ENCODE measurements at regions not wholly inside any gene's neighbourhood (a gene's known extent, or its start where the extent isn't known, plus 50 kb on each side); places are given as distances from the start of the nearest gene placed in this dataset.
"Not testable (repeated sequence)": the region's sequence is repeated elsewhere in the genome, so short reads cannot be mapped to it uniquely, and the experiment has no call there.

GRCh38 chr12:54799966-54800365 is 54.4 kb upstream of the MUCL1 start:
- H4K20me1 ChIP-seq (replicated peaks in 1 of 2; ENCODE audit: control insufficient read depth in 1 of 2, insufficient read depth in 2 of 2, low read length in 2 of 2); H3K9ac ChIP-seq (replicated peaks in 1 of 4; ENCODE audit: extremely low read depth in 1 of 4, low read depth in 3 of 4, low read length in 3 of 4); H3K4me1 ChIP-seq (replicated peaks in 1 of 4; ENCODE audit: control insufficient read depth in 3 of 4, insufficient read depth in 4 of 4, low read length in 3 of 4); H3K18ac ChIP-seq (ENCODE audit: extremely low read depth, low read length); H3K4me3 ChIP-seq (ENCODE audit: extremely low read depth in 1 of 4, insufficient read depth in 2 of 4, low read depth in 3 of 4, low read length in 4 of 4); H3K4ac ChIP-seq (replicated peaks; ENCODE audit: insufficient read length, low read depth, low read length); H3K56ac ChIP-seq (replicated peaks; ENCODE audit: insufficient read length, low read depth, low read length); H2BK120ac ChIP-seq (replicated peaks; ENCODE audit: low read depth, low read length); H3K23ac ChIP-seq (ENCODE audit: insufficient read length); H2BK12ac ChIP-seq (ENCODE audit: low read depth, low read length); H3K27ac ChIP-seq (ENCODE audit: low read depth, low read length); CTCF ChIA-PET (ENCODE audit: partially characterized antibody); H3K27me3 ChIP-seq (replicated peaks in 1 of 4; ENCODE audit: control insufficient read depth in 3 of 4, extremely low read depth in 1 of 4, insufficient read depth in 3 of 4, low read length in 3 of 4); H4K91ac ChIP-seq (replicated peaks; ENCODE audit: insufficient read length, low read length); H3K4me2 ChIP-seq (ENCODE audit: insufficient read depth in 1 of 2, low read depth in 2 of 2, low read length in 2 of 2); H2AK5ac ChIP-seq (ENCODE audit: low read depth, low read length); H3K23me2 ChIP-seq (ENCODE audit: low read depth, low read length); FAIRE-seq; H4K8ac ChIP-seq (ENCODE audit: extremely low read depth, insufficient read depth, low read length); H3K79me2 ChIP-seq (ENCODE audit: control insufficient read depth in 1 of 2, insufficient read depth in 2 of 2, low read length in 2 of 2); H2AFZ ChIP-seq (ENCODE audit: low read length); H2BK5ac ChIP-seq (ENCODE audit: low read depth, low read length); POLR2A ChIA-PET (ENCODE audit: partially characterized antibody); H3K14ac ChIP-seq (ENCODE audit: insufficient read length); H4K5ac ChIP-seq (ENCODE audit: insufficient read length, low read depth, low read length); H2BK20ac ChIP-seq (ENCODE audit: low read length); H2BK15ac ChIP-seq (ENCODE audit: low read length); H3K79me1 ChIP-seq (ENCODE audit: low read depth, low read length); H3K36me3 ChIP-seq (ENCODE audit: control insufficient read depth in 2 of 4, insufficient read depth in 4 of 4, low read length in 3 of 4); H3K9me3 ChIP-seq (ENCODE audit: insufficient read depth in 2 of 2, low read depth in 1 of 2, low read length in 1 of 2); DNase-seq (ENCODE audit: low read depth in 1 of 2, low spot score in 2 of 2): not testable (repeated sequence)
- 92% methylated on average over 3 of the region's 3 CpGs; no CpG with 5 or more reads in 1 of the 2 experiments for WGBS, 2 experiments (ENCODE audit: extremely low coverage in 1 of 2, insufficient coverage in 1 of 2, insufficient read length in 1 of 2, insufficient replicate concordance in 2 of 2, low coverage in 1 of 2, low lambda C conversion rate in 2 of 2, missing lambda C conversion rate in 1 of 2)
